ENCODE measurements at regions not wholly inside any gene's neighbourhood (a gene's known extent, or its start where the extent isn't known, plus 50 kb on each side); places are given as distances from the start of the nearest gene placed in this dataset.

- in situ Hi-C loops (cut with HindIII; ENCODE audit: low sequenced_read_pairs): no loop called here
These were observed 1135.0 kb upstream of the WWC1 start for GRCh38 chr5:167156446-167156845.

GRCh38 chr5:167158588-167158987, 1132.9 kb upstream of the WWC1 start:
- in situ Hi-C loops (cut with HindIII; ENCODE audit: low sequenced_read_pairs): no loop called here

GRCh38 chr5:167160388-167160787, 1131.1 kb upstream of the WWC1 start:
- in situ Hi-C loops (cut with HindIII; ENCODE audit: low sequenced_read_pairs): no loop called here

GRCh38 chr5:167166696-167167095, 1124.7 kb upstream of the WWC1 start:
- in situ Hi-C loops (cut with HindIII; ENCODE audit: low sequenced_read_pairs): no loop called here

- in situ Hi-C loops (cut with HindIII; ENCODE audit: low sequenced_read_pairs): no loop called here
These were observed 1124.2 kb upstream of the WWC1 start for GRCh38 chr5:167167191-167167795.

- in situ Hi-C loops (cut with HindIII; ENCODE audit: low sequenced_read_pairs): no loop called here
These were observed 1122.5 kb upstream of the WWC1 start for GRCh38 chr5:167168971-167169370.

- in situ Hi-C loops (cut with HindIII; ENCODE audit: low sequenced_read_pairs): no loop called here
These were observed 1120.4 kb upstream of the WWC1 start for GRCh38 chr5:167171056-167171455.

- in situ Hi-C loops (cut with HindIII; ENCODE audit: low sequenced_read_pairs): no loop called here
These were observed 1113.7 kb upstream of the WWC1 start for GRCh38 chr5:167177736-167178135.

- in situ Hi-C loops (cut with HindIII; ENCODE audit: low sequenced_read_pairs): no loop called here
These were observed 1110.5 kb upstream of the WWC1 start for GRCh38 chr5:167180906-167181305.

- in situ Hi-C loops (cut with HindIII; ENCODE audit: low sequenced_read_pairs): no loop called here
These were observed 1085.6 kb upstream of the WWC1 start for GRCh38 chr5:167205881-167206280.

- in situ Hi-C loops (cut with HindIII; ENCODE audit: low sequenced_read_pairs): no loop called here
These were observed 1084.4 kb upstream of the WWC1 start for GRCh38 chr5:167207081-167207480.

- in situ Hi-C loops (cut with HindIII; ENCODE audit: low sequenced_read_pairs): no loop called here
These were observed 1082.5 kb upstream of the WWC1 start for GRCh38 chr5:167208911-167209310.

GRCh38 chr5:167217097-167217743, 1074.2 kb upstream of the WWC1 start:
- in situ Hi-C loops (cut with HindIII; ENCODE audit: low sequenced_read_pairs): no loop called here

GRCh38 chr5:167219298-167219697, 1072.1 kb upstream of the WWC1 start:
- in situ Hi-C loops (cut with HindIII; ENCODE audit: low sequenced_read_pairs): no loop called here

GRCh38 chr5:167226386-167226785, 1065.1 kb upstream of the WWC1 start:
- in situ Hi-C loops (cut with HindIII; ENCODE audit: low sequenced_read_pairs): no loop called here

- in situ Hi-C loops (cut with HindIII; ENCODE audit: low sequenced_read_pairs): no loop called here
These were observed 1063.3 kb upstream of the WWC1 start for GRCh38 chr5:167228134-167228533.

GRCh38 chr5:167229751-167230150, 1061.7 kb upstream of the WWC1 start:
- in situ Hi-C loops (cut with HindIII; ENCODE audit: low sequenced_read_pairs): no loop called here

- in situ Hi-C loops (cut with HindIII; ENCODE audit: low sequenced_read_pairs): no loop called here
These were observed 1061.0 kb upstream of the WWC1 start for GRCh38 chr5:167230414-167230813.

GRCh38 chr5:167232675-167233311, 1058.7 kb upstream of the WWC1 start:
- in situ Hi-C loops (cut with HindIII; ENCODE audit: low sequenced_read_pairs): no loop called here

GRCh38 chr5:167233507-167234220, 1057.8 kb upstream of the WWC1 start:
- in situ Hi-C loops (cut with HindIII; ENCODE audit: low sequenced_read_pairs): no loop called here

- in situ Hi-C loops (cut with HindIII; ENCODE audit: low sequenced_read_pairs): no loop called here
These were observed 1049.9 kb upstream of the WWC1 start for GRCh38 chr5:167241436-167242067.
